Liver (tissue), 3 donors: ENCODE measurements at regions not wholly inside any gene's neighbourhood (a gene's known extent, or its start where the extent isn't known, plus 50 kb on each side); places are given as distances from the start of the nearest gene placed in this dataset.

ENCODE experiments used
- ATF3 ChIP-seq: IDR thresholded peaks from 2 replicates; pipeline ENCODE4 v1.6.1; 2016; ENCODE audit warnings: antibody characterized with exemption
- CTCF ChIP-seq: fragments of 150-350 bp; IDR thresholded peaks from 2 replicates; pipeline ENCODE4 v1.5.1; 2017; ENCODE audit warnings: improper control_type of control experiment, low read depth, low read length; ENCODE audit not compliant: missing input control
- FOXA2 ChIP-seq: IDR thresholded peaks from 2 replicates; pipeline ENCODE4 v1.6.1; 2016; ENCODE audit warnings: antibody characterized with exemption
- GABPA ChIP-seq, 2 donors: IDR thresholded peaks in 1 of 2; conservative IDR thresholded peaks in 1 of 2; 2 replicates each; pipeline ENCODE4 v1.6.1; 2016; ENCODE audit warnings: antibody characterized with exemption in 2 of 2, mild to moderate bottlenecking in 1 of 2, moderate library complexity in 1 of 2
- donor health status: healthy.
- donor health status: healthy.

- no peak for TF ChIP-seq FOXA2
- no peak for TF ChIP-seq CTCF
- no peak for TF ChIP-seq GABPA (IDR thresholded peaks at IDR 0.05 in 1 of 2, conservative IDR thresholded peaks at IDR 0.05 in 1 of 2)
- TF ChIP-seq ATF3: no peak
Observed at GRCh38 chr13:84405286-84405685, 523.0 kb upstream of the SLITRK1 start.
